HCT116 (cell line): ENCODE measurements at regions not wholly inside any gene's neighbourhood (a gene's known extent, or its start where the extent isn't known, plus 50 kb on each side); places are given as distances from the start of the nearest gene placed in this dataset.

Experiments
- EZH2phosphoT487 ChIP-seq: fragments of 200-600 bp; IDR thresholded peaks from 2 replicates; pipeline ENCODE4 v1.6.1; 2018; ENCODE audit warnings: antibody characterized with exemption, borderline replicate concordance
- FOSL1 ChIP-seq: IDR thresholded peaks from 2 replicates; pipeline ENCODE4 v1.6.1; 2012; ENCODE audit warnings: low read depth
- POLR2A ChIP-seq: IDR thresholded peaks from 2 replicates; pipeline ENCODE4 v1.7.0; 2011; ENCODE audit warnings: borderline replicate concordance; ENCODE audit not compliant: insufficient read depth, insufficient read length; ENCODE audit errors: extremely low read depth
- RAD21 ChIP-seq: IDR thresholded peaks from 2 replicates; pipeline ENCODE4 v1.6.1; 2012; ENCODE audit warnings: low read depth, mild to moderate bottlenecking
- SIN3A ChIP-seq: IDR thresholded peaks from 2 replicates; pipeline ENCODE4 v1.6.1; 2012; ENCODE audit warnings: low read depth
- SP1 ChIP-seq: IDR thresholded peaks from 2 replicates; pipeline ENCODE4 v1.6.1; 2012; ENCODE audit warnings: low read depth
- YY1 ChIP-seq: IDR thresholded peaks from 2 replicates; pipeline ENCODE4 v1.6.1; 2011; ENCODE audit warnings: low read length, low read depth, moderate library complexity, mild to moderate bottlenecking; ENCODE audit not compliant: insufficient replicate concordance; ENCODE audit errors: extremely low read depth
- TF ChIP-seq, protein P1 (sequence below): IDR thresholded peaks from 2 replicates; pipeline ENCODE4 v1.6.1; 2011; ENCODE audit warnings: mild to moderate bottlenecking, low read length, moderate library complexity; ENCODE audit not compliant: insufficient replicate concordance; ENCODE audit errors: extremely low read depth
- TF ChIP-seq, protein P2 (sequence below): IDR thresholded peaks from 2 replicates; pipeline ENCODE4 v1.6.1; 2012; ENCODE audit warnings: low read depth
- TF ChIP-seq, protein P3 (sequence below), 3 experiments: fragments of 200-600 bp in 1 of 3; sonication (generic) in 1 of 3; IDR thresholded peaks in 2 of 3; conservative IDR thresholded peaks in 1 of 3; 2 replicates each; pipeline ENCODE4 v1.5.1; 2012 to 2017; ENCODE audit warnings: low read depth in 2 of 3, low read length in 2 of 3, antibody characterized with exemption in 1 of 3, borderline replicate concordance in 1 of 3, control low read depth in 1 of 3, mild to moderate bottlenecking in 1 of 3, mixed read lengths in 1 of 3, mixed run types in 1 of 3, moderate library complexity in 1 of 3; ENCODE audit not compliant: insufficient read depth in 1 of 3

DNA sequence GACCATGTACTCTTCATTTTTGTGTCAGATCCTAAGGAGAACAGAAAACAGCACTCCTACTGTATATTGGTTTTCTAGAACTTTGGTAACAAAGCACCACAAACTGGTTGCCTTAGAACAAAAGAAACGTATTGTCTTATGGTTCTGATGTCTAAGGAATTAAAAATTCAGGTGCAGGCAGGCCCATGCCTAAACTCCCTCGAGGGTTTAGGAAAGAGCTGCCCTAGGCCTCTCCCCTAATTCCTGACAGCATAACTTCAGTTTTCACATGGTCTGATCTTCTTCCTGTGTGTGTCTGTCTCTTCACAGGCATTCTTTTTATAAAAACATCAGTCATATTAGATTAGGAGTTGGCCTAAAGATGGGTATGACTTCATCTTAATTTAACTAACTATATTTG lies 1093.6 kb downstream of the TECRL start:
- TF ChIP-seq, protein P1, sequence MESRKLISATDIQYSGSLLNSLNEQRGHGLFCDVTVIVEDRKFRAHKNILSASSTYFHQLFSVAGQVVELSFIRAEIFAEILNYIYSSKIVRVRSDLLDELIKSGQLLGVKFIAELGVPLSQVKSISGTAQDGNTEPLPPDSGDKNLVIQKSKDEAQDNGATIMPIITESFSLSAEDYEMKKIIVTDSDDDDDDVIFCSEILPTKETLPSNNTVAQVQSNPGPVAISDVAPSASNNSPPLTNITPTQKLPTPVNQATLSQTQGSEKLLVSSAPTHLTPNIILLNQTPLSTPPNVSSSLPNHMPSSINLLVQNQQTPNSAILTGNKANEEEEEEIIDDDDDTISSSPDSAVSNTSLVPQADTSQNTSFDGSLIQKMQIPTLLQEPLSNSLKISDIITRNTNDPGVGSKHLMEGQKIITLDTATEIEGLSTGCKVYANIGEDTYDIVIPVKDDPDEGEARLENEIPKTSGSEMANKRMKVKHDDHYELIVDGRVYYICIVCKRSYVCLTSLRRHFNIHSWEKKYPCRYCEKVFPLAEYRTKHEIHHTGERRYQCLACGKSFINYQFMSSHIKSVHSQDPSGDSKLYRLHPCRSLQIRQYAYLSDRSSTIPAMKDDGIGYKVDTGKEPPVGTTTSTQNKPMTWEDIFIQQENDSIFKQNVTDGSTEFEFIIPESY = no peak
- TF ChIP-seq POLR2A = no peak
- no peak for TF ChIP-seq YY1
- TF ChIP-seq, protein P2, sequence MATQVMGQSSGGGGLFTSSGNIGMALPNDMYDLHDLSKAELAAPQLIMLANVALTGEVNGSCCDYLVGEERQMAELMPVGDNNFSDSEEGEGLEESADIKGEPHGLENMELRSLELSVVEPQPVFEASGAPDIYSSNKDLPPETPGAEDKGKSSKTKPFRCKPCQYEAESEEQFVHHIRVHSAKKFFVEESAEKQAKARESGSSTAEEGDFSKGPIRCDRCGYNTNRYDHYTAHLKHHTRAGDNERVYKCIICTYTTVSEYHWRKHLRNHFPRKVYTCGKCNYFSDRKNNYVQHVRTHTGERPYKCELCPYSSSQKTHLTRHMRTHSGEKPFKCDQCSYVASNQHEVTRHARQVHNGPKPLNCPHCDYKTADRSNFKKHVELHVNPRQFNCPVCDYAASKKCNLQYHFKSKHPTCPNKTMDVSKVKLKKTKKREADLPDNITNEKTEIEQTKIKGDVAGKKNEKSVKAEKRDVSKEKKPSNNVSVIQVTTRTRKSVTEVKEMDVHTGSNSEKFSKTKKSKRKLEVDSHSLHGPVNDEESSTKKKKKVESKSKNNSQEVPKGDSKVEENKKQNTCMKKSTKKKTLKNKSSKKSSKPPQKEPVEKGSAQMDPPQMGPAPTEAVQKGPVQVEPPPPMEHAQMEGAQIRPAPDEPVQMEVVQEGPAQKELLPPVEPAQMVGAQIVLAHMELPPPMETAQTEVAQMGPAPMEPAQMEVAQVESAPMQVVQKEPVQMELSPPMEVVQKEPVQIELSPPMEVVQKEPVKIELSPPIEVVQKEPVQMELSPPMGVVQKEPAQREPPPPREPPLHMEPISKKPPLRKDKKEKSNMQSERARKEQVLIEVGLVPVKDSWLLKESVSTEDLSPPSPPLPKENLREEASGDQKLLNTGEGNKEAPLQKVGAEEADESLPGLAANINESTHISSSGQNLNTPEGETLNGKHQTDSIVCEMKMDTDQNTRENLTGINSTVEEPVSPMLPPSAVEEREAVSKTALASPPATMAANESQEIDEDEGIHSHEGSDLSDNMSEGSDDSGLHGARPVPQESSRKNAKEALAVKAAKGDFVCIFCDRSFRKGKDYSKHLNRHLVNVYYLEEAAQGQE = no peak
- TF ChIP-seq EZH2phosphoT487 = no peak
- no peak for TF ChIP-seq RAD21
- TF ChIP-seq, protein P3, sequence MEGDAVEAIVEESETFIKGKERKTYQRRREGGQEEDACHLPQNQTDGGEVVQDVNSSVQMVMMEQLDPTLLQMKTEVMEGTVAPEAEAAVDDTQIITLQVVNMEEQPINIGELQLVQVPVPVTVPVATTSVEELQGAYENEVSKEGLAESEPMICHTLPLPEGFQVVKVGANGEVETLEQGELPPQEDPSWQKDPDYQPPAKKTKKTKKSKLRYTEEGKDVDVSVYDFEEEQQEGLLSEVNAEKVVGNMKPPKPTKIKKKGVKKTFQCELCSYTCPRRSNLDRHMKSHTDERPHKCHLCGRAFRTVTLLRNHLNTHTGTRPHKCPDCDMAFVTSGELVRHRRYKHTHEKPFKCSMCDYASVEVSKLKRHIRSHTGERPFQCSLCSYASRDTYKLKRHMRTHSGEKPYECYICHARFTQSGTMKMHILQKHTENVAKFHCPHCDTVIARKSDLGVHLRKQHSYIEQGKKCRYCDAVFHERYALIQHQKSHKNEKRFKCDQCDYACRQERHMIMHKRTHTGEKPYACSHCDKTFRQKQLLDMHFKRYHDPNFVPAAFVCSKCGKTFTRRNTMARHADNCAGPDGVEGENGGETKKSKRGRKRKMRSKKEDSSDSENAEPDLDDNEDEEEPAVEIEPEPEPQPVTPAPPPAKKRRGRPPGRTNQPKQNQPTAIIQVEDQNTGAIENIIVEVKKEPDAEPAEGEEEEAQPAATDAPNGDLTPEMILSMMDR (IDR thresholded peaks at IDR 0.05 in 2 of 3, conservative IDR thresholded peaks at IDR 0.05 in 1 of 3; ENCODE audit: borderline replicate concordance in 1 of 3, insufficient read depth in 1 of 3, low read depth in 2 of 3, low read length in 2 of 3) = no peak
- no peak for TF ChIP-seq FOSL1
- TF ChIP-seq SIN3A = no peak
- TF ChIP-seq SP1 = no peak
